ENCODE measurements at regions not wholly inside any gene's neighbourhood (a gene's known extent, or its start where the extent isn't known, plus 50 kb on each side); places are given as distances from the start of the nearest gene placed in this dataset.

DNA sequence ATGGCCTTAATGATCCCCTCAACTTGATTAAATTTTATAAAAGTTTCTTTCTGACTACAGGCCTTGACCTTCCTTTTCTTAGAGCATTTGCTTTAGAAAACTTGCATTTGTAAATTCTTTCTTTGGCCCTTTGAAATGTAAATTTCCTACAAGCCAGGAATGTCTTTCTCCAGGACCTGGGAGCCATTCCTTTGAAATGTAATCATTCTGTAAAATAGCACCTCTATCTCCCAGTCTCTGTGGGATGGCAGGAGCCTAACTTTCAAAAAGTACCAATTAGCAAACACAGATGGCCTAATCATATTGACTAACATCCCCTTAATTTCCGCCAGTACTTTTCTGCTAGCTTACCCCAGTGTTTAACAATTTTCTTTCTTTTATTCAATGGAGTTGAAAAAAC is 1394.2 kb upstream of the ATXN8OS start:
- TF ChIP-seq, protein P1, sequence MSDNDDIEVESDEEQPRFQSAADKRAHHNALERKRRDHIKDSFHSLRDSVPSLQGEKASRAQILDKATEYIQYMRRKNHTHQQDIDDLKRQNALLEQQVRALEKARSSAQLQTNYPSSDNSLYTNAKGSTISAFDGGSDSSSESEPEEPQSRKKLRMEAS (IDR thresholded peaks at IDR 0.05; ENCODE audit: low read depth, low read length), result no peak
- TF ChIP-seq, protein P2, sequence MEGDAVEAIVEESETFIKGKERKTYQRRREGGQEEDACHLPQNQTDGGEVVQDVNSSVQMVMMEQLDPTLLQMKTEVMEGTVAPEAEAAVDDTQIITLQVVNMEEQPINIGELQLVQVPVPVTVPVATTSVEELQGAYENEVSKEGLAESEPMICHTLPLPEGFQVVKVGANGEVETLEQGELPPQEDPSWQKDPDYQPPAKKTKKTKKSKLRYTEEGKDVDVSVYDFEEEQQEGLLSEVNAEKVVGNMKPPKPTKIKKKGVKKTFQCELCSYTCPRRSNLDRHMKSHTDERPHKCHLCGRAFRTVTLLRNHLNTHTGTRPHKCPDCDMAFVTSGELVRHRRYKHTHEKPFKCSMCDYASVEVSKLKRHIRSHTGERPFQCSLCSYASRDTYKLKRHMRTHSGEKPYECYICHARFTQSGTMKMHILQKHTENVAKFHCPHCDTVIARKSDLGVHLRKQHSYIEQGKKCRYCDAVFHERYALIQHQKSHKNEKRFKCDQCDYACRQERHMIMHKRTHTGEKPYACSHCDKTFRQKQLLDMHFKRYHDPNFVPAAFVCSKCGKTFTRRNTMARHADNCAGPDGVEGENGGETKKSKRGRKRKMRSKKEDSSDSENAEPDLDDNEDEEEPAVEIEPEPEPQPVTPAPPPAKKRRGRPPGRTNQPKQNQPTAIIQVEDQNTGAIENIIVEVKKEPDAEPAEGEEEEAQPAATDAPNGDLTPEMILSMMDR (IDR thresholded peaks at IDR 0.05; ENCODE audit: low read depth, low read length), result no peak
- TF ChIP-seq POLR2A (IDR thresholded peaks at IDR 0.05; ENCODE audit: extremely low read depth, insufficient read length), result no peak
